Thoracic aorta (tissue), 2 donors: ENCODE measurements at regions not wholly inside any gene's neighbourhood (a gene's known extent, or its start where the extent isn't known, plus 50 kb on each side); places are given as distances from the start of the nearest gene placed in this dataset.

Experiments
- ATAC-seq: fragments of 150-250 bp; one replicate; pipeline ENCODE4 v1.8.0; 2017; ENCODE audit warnings: low read depth; ENCODE audit not compliant: insufficient number of reproducible peaks, low FRiP score
- DNase-seq: peaks from one replicate; pipeline ENCODE4 v3.0.0-alpha.2; 2020; ENCODE audit warnings: low spot score
- H3K27ac ChIP-seq, 2 donors: fragments of 200-600 bp; sonication (generic); 1 replicate in 1 of 2; 2 replicates in 1 of 2; pipeline ENCODE4 v1.5.1; 2016; ENCODE audit warnings: mild to moderate bottlenecking in 2 of 2, moderate library complexity in 2 of 2
- H3K27me3 ChIP-seq: fragments of 200-600 bp; sonication (generic); replicated peaks from 2 replicates; pipeline ENCODE4 v1.6.0; 2016; ENCODE audit warnings: mild to moderate bottlenecking; ENCODE audit not compliant: insufficient read depth
- H3K36me3 ChIP-seq: fragments of 200-600 bp; sonication (generic); one replicate; pipeline ENCODE4 v1.5.1; 2016
- H3K4me1 ChIP-seq, 2 donors: fragments of 200-600 bp; sonication (generic); 1 replicate in 1 of 2; 2 replicates in 1 of 2; pipeline versions ENCODE4 v1.5.1 to v1.6.0; 2016; ENCODE audit warnings: low read depth in 2 of 2, mild to moderate bottlenecking in 1 of 2; ENCODE audit not compliant: control insufficient read depth in 1 of 2
- H3K4me3 ChIP-seq: fragments of 200-600 bp; sonication (generic); 2 replicates; pipeline ENCODE4 v1.5.1; 2016; ENCODE audit warnings: mild to moderate bottlenecking
- H3K9me3 ChIP-seq: fragments of 200-600 bp; sonication (generic); 2 replicates; pipeline ENCODE4 v1.5.1; 2016
- CTCF ChIP-seq: fragments of 200-600 bp; sonication (generic); IDR thresholded peaks from one replicate; pipeline ENCODE4 v1.5.1; 2019; ENCODE audit warnings: antibody characterized with exemption

GRCh38 chr1:239566074-239566473, 179.7 kb downstream of the CHRM3 start:
- peaks cover 0 to 4% of the 10 kb centered on the region in 2 donors for H3K4me1 ChIP-seq
- no peak for ATAC-seq
- no peaks in the 10 kb centered on the region for H3K9me3 ChIP-seq
- H3K4me3 ChIP-seq: no peak overlapping the region
- TF ChIP-seq CTCF: no peak
- H3K27ac ChIP-seq: no peak overlapping the region
- H3K36me3 ChIP-seq: no peaks in the 10 kb centered on the region
- no peak for DNase-seq
- no peaks in the 10 kb centered on the region for H3K27me3 ChIP-seq

DNA sequence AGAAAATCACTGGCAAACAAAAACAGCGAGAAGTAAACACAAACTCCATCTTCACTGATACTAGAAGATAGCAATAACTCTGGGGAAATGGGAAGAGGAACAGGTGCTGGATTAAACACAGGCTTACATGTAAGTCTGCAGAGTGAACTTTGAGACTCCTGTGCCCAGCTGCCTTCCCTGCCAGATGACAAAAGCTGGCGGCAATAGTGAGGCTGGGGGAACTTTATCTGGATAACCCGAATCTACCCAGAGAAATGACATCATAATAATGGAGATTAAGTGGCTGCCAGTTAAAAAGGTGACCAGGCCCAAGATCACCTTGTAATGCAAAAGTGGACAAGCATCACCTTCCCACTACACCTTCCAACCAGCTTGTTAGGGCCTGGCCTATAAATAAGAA, 184.5 kb downstream of the CHRM3 start:
- H3K27me3 ChIP-seq: no peaks in the 10 kb centered on the region
- TF ChIP-seq CTCF: no peak
- no peak for ATAC-seq

DNA sequence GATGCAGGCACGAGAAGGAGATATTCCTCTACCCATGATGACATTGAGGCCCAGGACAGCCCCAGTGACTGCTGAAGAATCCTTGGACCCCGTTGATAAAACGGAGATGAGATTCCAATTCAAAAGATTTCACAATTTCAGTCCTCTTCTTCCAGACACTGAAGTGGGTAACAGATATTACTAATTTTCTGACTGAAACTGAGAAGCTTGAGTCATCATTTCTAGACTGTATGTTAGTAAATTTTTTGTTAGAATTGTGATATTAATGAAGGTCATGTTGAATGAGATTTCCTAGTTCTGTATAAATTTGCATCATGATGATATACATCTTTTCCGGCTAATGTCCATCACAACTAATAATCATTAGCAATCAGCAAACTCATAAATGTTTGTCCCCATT, 185.8 kb downstream of the CHRM3 start:
- no peak for DNase-seq
- Histone ChIP-seq H3K36me3 (no peaks in the 10 kb centered on the region), H3K27ac (no peak overlapping the region), H3K27me3 (no peaks in the 10 kb centered on the region), H3K4me1 (no peaks in the 10 kb centered on the region), H3K9me3 (no peaks in the 10 kb centered on the region), H3K4me3 (no peak overlapping the region)
- no peak for ATAC-seq
- TF ChIP-seq CTCF: no peak

More for the DNA sequence above, 184.5 kb downstream of the CHRM3 start:
- no peaks in the 10 kb centered on the region for H3K36me3 ChIP-seq
- DNase-seq: no peak
- H3K9me3 ChIP-seq: no peaks in the 10 kb centered on the region
- no peaks in the 10 kb centered on the region for H3K4me1 ChIP-seq
- no peak overlapping the region for H3K27ac ChIP-seq
- no peak overlapping the region for H3K4me3 ChIP-seq

DNA sequence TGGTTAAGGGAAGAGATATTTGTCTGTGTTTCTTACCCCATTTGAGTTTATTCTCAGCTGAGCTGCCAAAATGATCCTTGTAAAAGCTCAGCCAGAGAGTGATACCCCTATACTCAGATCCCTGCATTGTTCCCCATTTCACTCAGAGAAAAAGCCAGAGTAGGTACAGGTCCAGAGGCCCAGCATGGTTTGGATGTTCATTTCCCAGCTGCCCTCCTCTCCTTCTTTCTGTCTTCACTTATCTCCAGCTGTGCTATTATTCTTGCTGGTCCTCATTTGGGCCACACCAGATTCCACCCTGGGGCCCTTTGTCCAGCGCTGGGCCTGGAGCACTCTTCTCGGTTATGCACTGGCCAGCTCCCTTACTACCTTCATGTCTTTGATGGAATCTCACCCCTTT, 187.7 kb downstream of the CHRM3 start:
- H3K4me3 ChIP-seq: no peak overlapping the region
- no peaks in the 10 kb centered on the region for H3K9me3 ChIP-seq
- DNase-seq (no peak), ATAC-seq (no peak)
- no peaks in the 10 kb centered on the region for H3K27me3 ChIP-seq
- no peaks in the 10 kb centered on the region for H3K4me1 ChIP-seq
- no peak for TF ChIP-seq CTCF
- H3K27ac ChIP-seq: no peak overlapping the region
- no peaks in the 10 kb centered on the region for H3K36me3 ChIP-seq

DNA sequence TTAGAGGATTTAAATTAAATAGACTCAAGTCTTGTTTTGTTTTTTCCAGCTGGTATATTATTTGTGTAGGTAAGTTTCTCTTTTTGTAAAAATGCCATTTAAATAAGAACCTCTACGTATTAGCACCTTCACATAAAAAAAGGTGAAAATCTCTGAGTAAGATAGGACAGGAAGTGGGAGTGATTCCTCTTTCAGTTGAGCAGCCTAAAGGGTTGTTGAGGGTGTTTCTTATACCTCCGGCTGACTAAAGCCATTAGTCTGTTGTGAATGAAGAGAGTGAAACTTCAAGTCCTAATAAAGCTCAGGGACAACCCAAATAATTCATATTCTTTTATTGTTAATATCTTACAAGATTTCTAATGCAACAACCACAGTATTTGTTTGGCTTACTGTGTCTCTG, 188.7 kb downstream of the CHRM3 start:
- no peaks in the 10 kb centered on the region for H3K36me3 ChIP-seq
- H3K4me3 ChIP-seq: no peak overlapping the region
- H3K4me1 ChIP-seq: no peaks in the 10 kb centered on the region
- DNase-seq (no peak), ATAC-seq (no peak)
- TF ChIP-seq CTCF: no peak
- H3K27me3 ChIP-seq: no peaks in the 10 kb centered on the region
- no peaks in the 10 kb centered on the region for H3K9me3 ChIP-seq
- no peak overlapping the region for H3K27ac ChIP-seq
